OCI-LY1 (cell line): ENCODE measurements at regions not wholly inside any gene's neighbourhood (a gene's known extent, or its start where the extent isn't known, plus 50 kb on each side); places are given as distances from the start of the nearest gene placed in this dataset.

Experiments used
- CTCF ChIP-seq: fragments of 200-600 bp; sonication (generic), shearing (Covaris generic); IDR thresholded peaks from 2 replicates; pipeline ENCODE4 v1.5.1; 2017; ENCODE audit warnings: mild to moderate bottlenecking, antibody characterized with exemption, low read length, moderate library complexity, mixed read lengths
- EZH2 ChIP-seq: fragments of 200-600 bp; sonication (generic), shearing (Covaris generic); IDR thresholded peaks from 2 replicates; pipeline ENCODE4 v1.8.0; 2017; ENCODE audit warnings: borderline replicate concordance, mixed run types, mild to moderate bottlenecking, antibody characterized with exemption, low read length, moderate library complexity, mixed read lengths

GRCh38 chr16:80231121-80231520 lies 309.7 kb upstream of the DYNLRB2 start:
- no peak for TF ChIP-seq EZH2
- no peak for TF ChIP-seq CTCF
